Astrocyte of the spinal cord (primary cell): ENCODE measurements at regions not wholly inside any gene's neighbourhood (a gene's known extent, or its start where the extent isn't known, plus 50 kb on each side); places are given as distances from the start of the nearest gene placed in this dataset.
A peak's percentile ranks its signal among the peaks of the same experiment; 100 is the strongest.

Source experiments
- DNase-seq: peaks from one replicate; pipeline ENCODE4 v3.0.0; 2011; ENCODE audit warnings: low read depth, low spot score
- H3K4me3 ChIP-seq: 2 replicates; pipeline ENCODE4 v1.5.1; 2011; ENCODE audit warnings: low read depth, mild to moderate bottlenecking, low read length, moderate library complexity
- in situ Hi-C: cut with HindIII; loops from 2 replicates; pipeline ENCODE4 v1.10.0; 2017; ENCODE audit warnings: low sequenced_read_pairs
- TF ChIP-seq, protein P1 (sequence below): IDR thresholded peaks from 2 replicates; pipeline ENCODE4 v1.5.1; 2012; ENCODE audit warnings: low read depth, mild to moderate bottlenecking, low read length, inconsistent platforms

- DNase-seq: no peak
- TF ChIP-seq, protein P1, sequence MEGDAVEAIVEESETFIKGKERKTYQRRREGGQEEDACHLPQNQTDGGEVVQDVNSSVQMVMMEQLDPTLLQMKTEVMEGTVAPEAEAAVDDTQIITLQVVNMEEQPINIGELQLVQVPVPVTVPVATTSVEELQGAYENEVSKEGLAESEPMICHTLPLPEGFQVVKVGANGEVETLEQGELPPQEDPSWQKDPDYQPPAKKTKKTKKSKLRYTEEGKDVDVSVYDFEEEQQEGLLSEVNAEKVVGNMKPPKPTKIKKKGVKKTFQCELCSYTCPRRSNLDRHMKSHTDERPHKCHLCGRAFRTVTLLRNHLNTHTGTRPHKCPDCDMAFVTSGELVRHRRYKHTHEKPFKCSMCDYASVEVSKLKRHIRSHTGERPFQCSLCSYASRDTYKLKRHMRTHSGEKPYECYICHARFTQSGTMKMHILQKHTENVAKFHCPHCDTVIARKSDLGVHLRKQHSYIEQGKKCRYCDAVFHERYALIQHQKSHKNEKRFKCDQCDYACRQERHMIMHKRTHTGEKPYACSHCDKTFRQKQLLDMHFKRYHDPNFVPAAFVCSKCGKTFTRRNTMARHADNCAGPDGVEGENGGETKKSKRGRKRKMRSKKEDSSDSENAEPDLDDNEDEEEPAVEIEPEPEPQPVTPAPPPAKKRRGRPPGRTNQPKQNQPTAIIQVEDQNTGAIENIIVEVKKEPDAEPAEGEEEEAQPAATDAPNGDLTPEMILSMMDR: no peak
- no peak overlapping the region for H3K4me3 ChIP-seq
- in situ Hi-C loops: no loop called here
These were observed 323.0 kb upstream of the NT5C1B start for GRCh38 chr2:18912225-18912888.

DNA sequence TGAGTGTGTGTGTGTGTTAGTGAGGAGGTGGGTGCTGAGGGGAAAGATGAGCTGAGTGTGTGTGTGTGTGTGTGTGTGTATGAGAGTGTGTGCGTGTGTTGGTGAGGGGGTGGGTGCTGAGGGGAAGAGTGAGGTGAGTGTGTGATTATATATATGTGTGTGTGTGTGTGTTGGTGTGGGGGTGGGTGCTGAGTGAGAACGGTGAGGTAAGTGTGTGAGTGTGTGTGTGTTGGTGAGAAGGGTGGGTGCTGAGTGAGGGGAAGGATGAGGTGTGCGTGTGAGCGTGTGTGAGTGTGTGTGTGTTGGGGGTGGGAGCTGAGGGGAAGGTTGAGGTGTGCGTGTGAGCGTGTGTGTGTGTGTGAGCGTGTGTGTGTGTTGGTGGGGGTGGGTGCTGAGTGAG lies 322.0 kb upstream of the NT5C1B start:
- TF ChIP-seq, protein P1: no peak
- no peak for DNase-seq
- no peak overlapping the region for H3K4me3 ChIP-seq
- in situ Hi-C loops: no loop called here

DNA sequence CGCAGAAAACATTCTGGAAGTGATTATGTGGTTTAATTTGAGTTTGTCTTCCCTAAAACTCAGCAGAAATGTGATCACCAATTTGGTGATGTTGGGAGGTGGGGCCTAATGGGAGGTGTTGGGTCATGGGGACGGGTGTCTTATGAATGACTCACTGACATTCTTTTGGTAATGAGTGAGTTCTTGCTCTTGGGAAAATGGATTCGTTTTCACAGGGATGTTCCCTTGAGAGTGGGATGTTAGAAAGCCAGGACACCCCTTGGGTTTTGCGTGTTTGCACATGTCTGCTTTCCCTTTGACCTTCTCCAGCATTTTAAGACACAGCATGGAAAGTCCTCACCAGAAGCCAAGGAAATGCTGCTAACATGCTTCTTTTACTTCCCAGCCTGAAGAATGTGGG lies 321.5 kb upstream of the NT5C1B start:
- peak; percentile 72 for DNase-seq
- in situ Hi-C loops: no loop called here
- TF ChIP-seq, protein P1: no peak
- no peak overlapping the region for H3K4me3 ChIP-seq

DNA sequence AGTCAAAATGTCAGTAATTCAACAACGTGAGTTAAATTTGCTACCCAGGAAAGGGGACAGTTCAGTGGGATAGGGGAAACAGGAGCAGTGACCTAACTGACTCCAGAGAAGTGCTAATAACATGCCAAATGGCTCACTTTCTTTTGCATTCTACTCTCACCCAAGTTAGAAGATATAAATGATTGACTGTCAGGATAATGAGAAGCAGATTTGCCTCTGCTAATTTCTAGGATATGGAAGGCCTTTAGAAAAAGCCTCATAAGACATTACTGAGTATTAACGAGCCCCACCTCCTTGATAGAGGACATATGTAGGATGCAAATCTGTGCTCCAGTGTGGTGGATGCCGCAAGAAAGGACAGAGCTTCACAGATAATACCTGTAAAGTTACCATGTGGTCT lies 318.6 kb upstream of the NT5C1B start:
- no peak overlapping the region for H3K4me3 ChIP-seq
- in situ Hi-C loops: no loop called here
- TF ChIP-seq, protein P1: no peak
- DNase-seq: no peak

DNA sequence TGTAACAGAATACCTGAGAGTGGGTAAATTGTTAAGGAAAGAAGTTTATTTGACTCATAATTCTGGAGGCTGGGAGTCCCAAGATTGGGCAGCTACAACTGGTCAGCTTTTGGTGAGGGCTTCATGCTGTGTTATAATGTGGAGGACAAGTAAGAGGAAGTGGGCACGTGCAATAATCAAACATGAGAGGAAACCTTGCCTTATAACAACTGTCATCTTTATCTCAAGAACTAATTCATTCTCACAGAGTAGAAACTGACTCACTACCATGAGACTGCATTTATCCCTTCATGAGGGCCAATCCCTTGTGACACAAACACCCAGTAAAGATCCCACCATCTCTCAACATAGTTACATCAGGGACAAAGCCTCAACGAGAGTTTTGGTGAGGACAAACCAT lies 318.1 kb upstream of the NT5C1B start:
- H3K4me3 ChIP-seq: no peak overlapping the region
- no peak for DNase-seq
- TF ChIP-seq, protein P1: no peak
- in situ Hi-C loops: no loop called here

DNA sequence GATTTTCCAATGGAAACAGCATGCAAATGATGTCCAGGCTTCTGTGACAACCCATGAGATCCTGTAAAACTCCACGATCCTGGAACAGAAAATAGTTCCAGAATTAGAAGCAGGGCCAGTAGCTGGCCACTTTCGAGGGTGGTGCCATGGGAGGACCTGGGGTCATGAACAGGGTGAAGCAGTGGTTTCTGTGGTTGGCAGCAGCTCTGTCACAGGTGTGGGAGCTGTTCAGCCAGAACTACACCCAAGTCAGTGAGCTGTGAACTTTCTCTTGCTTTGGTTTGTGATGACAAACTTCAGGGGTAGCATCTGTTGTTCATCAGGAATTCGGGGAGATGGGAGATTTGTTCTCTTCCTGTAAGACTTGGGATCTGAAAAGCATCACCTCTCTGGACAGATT lies 314.4 kb upstream of the NT5C1B start:
- DNase-seq: no peak
- no peak overlapping the region for H3K4me3 ChIP-seq
- in situ Hi-C loops: no loop called here
- TF ChIP-seq, protein P1: no peak
